ENCODE measurements at regions not wholly inside any gene's neighbourhood (a gene's known extent, or its start where the extent isn't known, plus 50 kb on each side); places are given as distances from the start of the nearest gene placed in this dataset.
"Not testable (repeated sequence)": the region's sequence is repeated elsewhere in the genome, so short reads cannot be mapped to it uniquely, and the experiment has no call there.

DNA sequence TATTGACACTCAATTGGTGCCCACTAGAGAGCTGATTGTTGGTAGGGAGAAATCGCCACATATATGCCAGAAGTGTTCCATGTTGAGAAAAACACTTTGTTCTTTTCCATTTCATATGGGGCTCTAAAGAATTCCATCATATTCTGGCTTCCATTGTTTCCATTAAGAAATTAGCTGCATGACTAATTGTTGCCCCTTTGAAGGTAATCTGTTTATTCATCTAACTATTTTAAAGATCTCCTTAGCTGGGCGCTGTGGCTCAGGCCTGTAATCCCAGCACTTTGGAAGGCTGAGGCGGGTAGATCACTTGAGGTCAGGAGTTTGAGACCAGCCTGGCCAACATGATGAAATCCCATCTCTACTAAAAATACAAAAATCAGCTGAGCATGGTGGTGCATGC, 109.9 kb downstream of the MRPL14 start:
- H3K4me2 ChIP-seq (ENCODE audit: low read depth, low read length); BruUV-seq (replicated peaks); in situ Hi-C loops (cut with HindIII; ENCODE audit: extremely low pct_ligation_motif_present, low pct_unique_long_range_greater_than_20kb); POLR2A ChIA-PET; H3K4me1 ChIP-seq (ENCODE audit: insufficient read depth, low read length); H4K20me1 ChIP-seq (ENCODE audit: insufficient read depth, low read length); CTCF ChIA-PET (ENCODE audit: low intra/inter-chr PET ratio, low total read pairs); intact Hi-C loops (cut with micrococcal nuclease; ENCODE audit: unreplicated experiment); H3K79me2 ChIP-seq (ENCODE audit: insufficient read depth, low read length); H3K36me3 ChIP-seq (replicated peaks in 1 of 2; ENCODE audit: control insufficient read depth in 1 of 2, insufficient read depth in 2 of 2, low read length in 2 of 2); DNase-seq (ENCODE audit: low spot score); FAIRE-seq; H3K9ac ChIP-seq (ENCODE audit: insufficient read depth, low read depth, low read length); H3K9me3 ChIP-seq (ENCODE audit: low read length); ATAC-seq; H3K27me3 ChIP-seq (ENCODE audit: control insufficient read depth in 1 of 2, insufficient read depth in 2 of 2, low read length in 2 of 2); H3K4me3 ChIP-seq (replicated peaks in 1 of 3; ENCODE audit: insufficient read depth in 1 of 3, low read depth in 2 of 3, low read length in 3 of 3); H2AFZ ChIP-seq (ENCODE audit: low read length); H3K27ac ChIP-seq (ENCODE audit: extremely low read length, insufficient read depth, low read length): not testable (repeated sequence)
- TF ChIP-seq ZNF317 (CRISPR knock-in tag; IDR thresholded peaks at IDR 0.05) = peak; percentile 92
- 18% methylated on average over 3 of the region's 3 CpGs for whole genome bisulfite sequencing (ENCODE audit: low lambda C conversion rate)

DNA sequence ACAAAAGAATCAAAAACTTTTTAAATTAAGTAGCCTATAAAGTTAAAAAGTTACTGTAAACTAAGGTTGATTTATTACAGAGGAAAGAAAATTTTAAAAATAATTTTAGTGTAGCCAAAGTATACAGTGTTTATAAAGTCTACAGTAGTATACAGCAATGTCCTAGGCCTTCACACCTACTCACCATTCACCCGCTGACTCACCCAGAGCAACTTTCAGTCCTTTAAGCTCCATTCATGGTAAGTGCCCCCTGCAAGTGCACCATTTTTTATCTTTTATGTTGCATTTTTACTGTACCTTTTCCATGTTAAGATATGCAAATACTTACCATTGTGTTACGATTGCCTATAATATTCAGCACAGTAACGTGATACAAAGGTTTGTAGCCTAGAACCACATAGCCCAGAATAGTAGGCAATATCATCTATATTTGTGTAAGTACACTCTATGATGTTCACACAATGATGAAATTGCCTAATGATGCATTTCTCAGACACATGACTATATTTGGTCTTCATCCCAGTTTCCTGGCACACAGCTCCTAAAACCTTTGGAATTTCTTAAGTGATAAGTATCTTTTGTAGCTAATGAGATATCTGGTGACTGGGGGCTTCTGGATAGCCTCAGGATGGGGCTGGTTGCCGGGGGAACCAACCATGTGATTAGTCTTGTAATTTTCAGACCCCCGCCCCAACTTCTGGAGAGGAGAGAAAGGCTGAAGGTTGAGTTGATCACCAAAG, 111.0 kb downstream of the MRPL14 start:
- Histone ChIP-seq H3K27ac (ENCODE audit: extremely low read length, insufficient read depth, low read length) (no peak overlapping the region), H3K4me3 (replicated peaks in 1 of 3; ENCODE audit: insufficient read depth in 1 of 3, low read depth in 2 of 3, low read length in 3 of 3) (no peak overlapping the region), H3K4me2 (ENCODE audit: low read depth, low read length) (no peak overlapping the region), H3K36me3 (replicated peaks in 1 of 2; ENCODE audit: control insufficient read depth in 1 of 2, insufficient read depth in 2 of 2, low read length in 2 of 2) (no peaks in the 10 kb centered on the region), H2AFZ (ENCODE audit: low read length) (no peak overlapping the region), H3K9ac (ENCODE audit: insufficient read depth, low read depth, low read length) (no peak overlapping the region), H3K4me1 (ENCODE audit: insufficient read depth, low read length) (peaks cover 12% of the 10 kb centered on the region), H3K27me3 (ENCODE audit: control insufficient read depth in 1 of 2, insufficient read depth in 2 of 2, low read length in 2 of 2) (peaks cover 0 to 4% of the 10 kb centered on the region in 2 experiments; a peak in 3 of 5 replicates), H3K9me3 (ENCODE audit: low read length) (no peaks in the 10 kb centered on the region), H3K79me2 (ENCODE audit: insufficient read depth, low read length) (no peaks in the 10 kb centered on the region), H4K20me1 (ENCODE audit: insufficient read depth, low read length) (no peaks in the 10 kb centered on the region)
- no peak for ATAC-seq
- ChIA-PET CTCF (ENCODE audit: low intra/inter-chr PET ratio, low total read pairs) (no interaction called here), POLR2A (no interaction called here)
- no TSS peak for BruUV-seq (replicated peaks)
- intact Hi-C loops (cut with micrococcal nuclease; ENCODE audit: unreplicated experiment) = no loop called here
- no peak for TF ChIP-seq AGO1 (IDR thresholded peaks at IDR 0.05; ENCODE audit: low read depth, low read length, poor library complexity, severe bottlenecking)
- in situ Hi-C loops (cut with HindIII; ENCODE audit: extremely low pct_ligation_motif_present, low pct_unique_long_range_greater_than_20kb) = no loop called here
- 47% methylated on average over 5 of the region's 5 CpGs for WGBS (ENCODE audit: low lambda C conversion rate)
- FAIRE-seq = no peak
- no peak for DNase-seq (ENCODE audit: low spot score)
